ENCODE measurements at regions not wholly inside any gene's neighbourhood (a gene's known extent, or its start where the extent isn't known, plus 50 kb on each side); places are given as distances from the start of the nearest gene placed in this dataset.

DNA sequence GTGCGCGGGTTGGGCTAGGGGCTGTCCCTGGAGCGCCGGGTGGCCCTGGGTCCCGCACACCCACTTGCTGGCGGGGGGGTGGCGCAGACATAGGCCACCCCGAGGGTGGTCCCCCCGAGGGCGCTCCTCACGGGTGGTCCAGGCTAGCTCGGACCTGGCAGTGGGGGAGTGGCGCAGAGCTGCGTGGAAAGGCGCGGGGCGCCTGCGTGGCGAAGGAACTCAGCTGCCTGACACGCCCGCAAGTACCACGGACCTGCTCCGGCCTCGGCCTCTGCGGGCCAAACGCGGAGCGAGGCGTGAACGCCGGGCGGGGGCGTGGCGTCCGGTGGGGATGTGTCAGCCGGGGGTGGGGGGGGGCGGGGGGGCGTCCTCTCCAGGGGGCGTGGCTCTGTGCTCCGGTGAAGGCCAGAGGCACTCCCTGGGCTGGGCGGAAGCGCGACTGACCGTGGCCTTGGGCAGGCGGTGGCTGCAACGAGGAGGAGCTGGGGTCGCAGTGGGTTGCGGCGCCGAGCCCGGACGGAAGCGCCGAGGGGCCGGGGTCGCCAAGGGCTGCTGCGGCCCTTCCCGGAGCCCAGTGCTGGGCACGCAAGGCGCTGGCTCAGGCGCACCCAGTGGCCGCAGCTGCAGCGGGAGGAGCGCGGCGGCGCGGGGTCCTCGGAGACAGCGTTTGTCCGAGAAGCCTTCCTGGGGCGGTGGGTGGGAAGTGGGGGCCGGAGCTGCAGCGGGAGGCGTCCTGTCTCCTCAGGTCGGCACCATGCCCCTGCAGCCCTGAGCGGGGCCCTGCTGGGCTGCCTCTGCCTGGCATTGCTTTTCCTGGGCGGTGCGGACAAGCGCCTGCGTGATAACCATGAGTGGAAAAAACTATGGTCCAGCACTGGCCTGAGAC lies 58.9 kb upstream of the NUPR2 start:
- H2AFZ ChIP-seq (ENCODE audit: control insufficient read depth, low read depth, low read length) = no peak overlapping the region
- H3K4me2 ChIP-seq (ENCODE audit: control insufficient read depth, insufficient read depth) = no peak overlapping the region
- H3K79me2 ChIP-seq (ENCODE audit: control insufficient read depth, insufficient read depth, low read length) = no peaks in the 10 kb centered on the region
- no peaks in the 10 kb centered on the region for H3K4me1 ChIP-seq (ENCODE audit: control insufficient read depth, insufficient read depth, low read length)
- DNase-seq (ENCODE audit: low read depth, low spot score) = no peak
- intact Hi-C loops (cut with micrococcal nuclease; ENCODE audit: unreplicated experiment) = no loop called here
- H3K27me3 ChIP-seq (replicated peaks in 1 of 2; ENCODE audit: control insufficient read depth in 2 of 2, insufficient read depth in 2 of 2, low read length in 1 of 2) = no peaks in the 10 kb centered on the region
- no peak for TF ChIP-seq ATF7 (IDR thresholded peaks at IDR 0.05; ENCODE audit: low read depth)
- TF ChIP-seq, protein P1, sequence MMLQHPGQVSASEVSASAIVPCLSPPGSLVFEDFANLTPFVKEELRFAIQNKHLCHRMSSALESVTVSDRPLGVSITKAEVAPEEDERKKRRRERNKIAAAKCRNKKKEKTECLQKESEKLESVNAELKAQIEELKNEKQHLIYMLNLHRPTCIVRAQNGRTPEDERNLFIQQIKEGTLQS (IDR thresholded peaks at IDR 0.05; ENCODE audit: borderline replicate concordance, extremely low read depth, low read depth, low read length) = no peak
- no peak for TF ChIP-seq TCF12 (IDR thresholded peaks at IDR 0.05; ENCODE audit: low read depth, low read length)
- TF ChIP-seq, protein P2, sequence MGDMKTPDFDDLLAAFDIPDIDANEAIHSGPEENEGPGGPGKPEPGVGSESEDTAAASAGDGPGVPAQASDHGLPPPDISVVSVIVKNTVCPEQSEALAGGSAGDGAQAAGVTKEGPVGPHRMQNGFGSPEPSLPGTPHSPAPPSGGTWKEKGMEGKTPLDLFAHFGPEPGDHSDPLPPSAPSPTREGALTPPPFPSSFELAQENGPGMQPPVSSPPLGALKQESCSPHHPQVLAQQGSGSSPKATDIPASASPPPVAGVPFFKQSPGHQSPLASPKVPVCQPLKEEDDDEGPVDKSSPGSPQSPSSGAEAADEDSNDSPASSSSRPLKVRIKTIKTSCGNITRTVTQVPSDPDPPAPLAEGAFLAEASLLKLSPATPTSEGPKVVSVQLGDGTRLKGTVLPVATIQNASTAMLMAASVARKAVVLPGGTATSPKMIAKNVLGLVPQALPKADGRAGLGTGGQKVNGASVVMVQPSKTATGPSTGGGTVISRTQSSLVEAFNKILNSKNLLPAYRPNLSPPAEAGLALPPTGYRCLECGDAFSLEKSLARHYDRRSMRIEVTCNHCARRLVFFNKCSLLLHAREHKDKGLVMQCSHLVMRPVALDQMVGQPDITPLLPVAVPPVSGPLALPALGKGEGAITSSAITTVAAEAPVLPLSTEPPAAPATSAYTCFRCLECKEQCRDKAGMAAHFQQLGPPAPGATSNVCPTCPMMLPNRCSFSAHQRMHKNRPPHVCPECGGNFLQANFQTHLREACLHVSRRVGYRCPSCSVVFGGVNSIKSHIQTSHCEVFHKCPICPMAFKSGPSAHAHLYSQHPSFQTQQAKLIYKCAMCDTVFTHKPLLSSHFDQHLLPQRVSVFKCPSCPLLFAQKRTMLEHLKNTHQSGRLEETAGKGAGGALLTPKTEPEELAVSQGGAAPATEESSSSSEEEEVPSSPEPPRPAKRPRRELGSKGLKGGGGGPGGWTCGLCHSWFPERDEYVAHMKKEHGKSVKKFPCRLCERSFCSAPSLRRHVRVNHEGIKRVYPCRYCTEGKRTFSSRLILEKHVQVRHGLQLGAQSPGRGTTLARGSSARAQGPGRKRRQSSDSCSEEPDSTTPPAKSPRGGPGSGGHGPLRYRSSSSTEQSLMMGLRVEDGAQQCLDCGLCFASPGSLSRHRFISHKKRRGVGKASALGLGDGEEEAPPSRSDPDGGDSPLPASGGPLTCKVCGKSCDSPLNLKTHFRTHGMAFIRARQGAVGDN (IDR thresholded peaks at IDR 0.05) = no peak
- no peak for TF ChIP-seq HDGF (IDR thresholded peaks at IDR 0.05)
- TF ChIP-seq IKZF2 (IDR thresholded peaks at IDR 0.05) = no peak
- TF ChIP-seq MTA3 (IDR thresholded peaks at IDR 0.05; ENCODE audit: borderline replicate concordance, low read length) = no peak
- TF ChIP-seq EED (IDR thresholded peaks at IDR 0.05; ENCODE audit: low read depth) = no peak
- TF ChIP-seq MEF2B (IDR thresholded peaks at IDR 0.05; ENCODE audit: partially characterized antibody, poor library complexity, severe bottlenecking) = no peak
- H3K4me3 ChIP-seq = no peak overlapping the region
- no peak overlapping the region for H3K9ac ChIP-seq (ENCODE audit: control insufficient read depth, insufficient read depth, low read length)
- ChIA-PET POLR2A (no interaction called here), SMC1A (ENCODE audit: uncharacterized antibody, unreplicated experiment) (no interaction called here), CTCF (no interaction called here), RAD21 (ENCODE audit: unreplicated experiment) (no interaction called here)
- no peak for ATAC-seq
- BruUV-seq (replicated peaks) = no TSS peak
- H3K27ac ChIP-seq (ENCODE audit: control insufficient read depth, insufficient read depth) = no peak overlapping the region
- no peaks in the 10 kb centered on the region for H4K20me1 ChIP-seq (ENCODE audit: control insufficient read depth, insufficient read depth)
- no peaks in the 10 kb centered on the region; the same call in 2 of the 3 replicates for H3K9me3 ChIP-seq (replicated peaks; ENCODE audit: control insufficient read depth, insufficient read depth, low read length)
- no peak for FAIRE-seq
- 72% methylated on average over 31 of the region's 81 CpGs for WGBS (ENCODE audit: insufficient coverage, insufficient replicate concordance, low lambda C conversion rate, missing lambda C conversion rate)
- H3K36me3 ChIP-seq (ENCODE audit: control insufficient read depth in 2 of 2, insufficient read depth in 2 of 2, low read length in 1 of 2) = no peaks in the 10 kb centered on the region
- in situ Hi-C loops (cut with MboI) = no loop called here

Data from GM12878 (cell line).